Trophoblast cell (in vitro differentiated cells and primary cell): ENCODE measurements at regions not wholly inside any gene's neighbourhood (a gene's known extent, or its start where the extent isn't known, plus 50 kb on each side); places are given as distances from the start of the nearest gene placed in this dataset.

ENCODE experiments used
- DNase-seq, 2 donors: peaks; one replicate each; pipeline ENCODE4 v3.0.0-alpha.2; 2016
- H2AFZ ChIP-seq: 2 replicates; pipeline ENCODE4 v1.6.1; 2013; ENCODE audit warnings: low read length, moderate library complexity, mild to moderate bottlenecking; ENCODE audit not compliant: insufficient read depth, poor library complexity
- H2AK5ac ChIP-seq: 2 replicates; pipeline ENCODE4 v1.6.1; 2013; ENCODE audit warnings: mild to moderate bottlenecking, low read length
- H2BK120ac ChIP-seq: 2 replicates; pipeline ENCODE4 v1.6.1; 2013; ENCODE audit warnings: low read length, mild to moderate bottlenecking, moderate library complexity; ENCODE audit not compliant: insufficient read depth, poor library complexity
- H2BK12ac ChIP-seq: 2 replicates; pipeline ENCODE4 v1.6.1; 2013; ENCODE audit warnings: mild to moderate bottlenecking, low read length, moderate library complexity
- H2BK5ac ChIP-seq: 2 replicates; pipeline ENCODE4 v1.6.1; 2013; ENCODE audit warnings: low read length, low read depth, moderate library complexity, mild to moderate bottlenecking; ENCODE audit not compliant: poor library complexity
- H3K14ac ChIP-seq: 2 replicates; pipeline ENCODE4 v1.6.1; 2013; ENCODE audit warnings: mild to moderate bottlenecking, low read length
- H3K18ac ChIP-seq: 2 replicates; pipeline ENCODE4 v1.6.1; 2013; ENCODE audit warnings: mild to moderate bottlenecking, low read length
- H3K23ac ChIP-seq: 2 replicates; pipeline ENCODE4 v1.6.1; 2013; ENCODE audit warnings: low read length
- H3K27ac ChIP-seq: 2 replicates; pipeline ENCODE4 v1.5.1; 2013; ENCODE audit warnings: low read depth, mild to moderate bottlenecking, inconsistent platforms, low read length, moderate library complexity
- H3K27me3 ChIP-seq: 2 replicates; pipeline ENCODE4 v1.6.1; 2013; ENCODE audit warnings: inconsistent platforms, mild to moderate bottlenecking, low read length, moderate library complexity; ENCODE audit not compliant: insufficient read depth
- H3K36me3 ChIP-seq, 2 experiments: 1 replicate in 1 of 2; 2 replicates in 1 of 2; pipeline ENCODE4 v1.6.1; 2013; ENCODE audit warnings: low read length in 2 of 2, mild to moderate bottlenecking in 2 of 2, moderate library complexity in 1 of 2; ENCODE audit not compliant: insufficient read depth in 2 of 2, control insufficient read depth in 1 of 2
- H3K4ac ChIP-seq: 2 replicates; pipeline ENCODE4 v1.6.1; 2013; ENCODE audit warnings: low read depth, mild to moderate bottlenecking, low read length, moderate library complexity
- H3K4me1 ChIP-seq, 2 experiments: 1 replicate in 1 of 2; 2 replicates in 1 of 2; pipeline ENCODE4 v1.6.1; 2013; ENCODE audit warnings: low read length in 2 of 2, mild to moderate bottlenecking in 2 of 2, moderate library complexity in 1 of 2; ENCODE audit not compliant: insufficient read depth in 2 of 2, control insufficient read depth in 1 of 2
- H3K4me2 ChIP-seq: 2 replicates; pipeline ENCODE4 v1.6.1; 2013; ENCODE audit warnings: inconsistent platforms, mild to moderate bottlenecking, low read length, moderate library complexity
- H3K4me3 ChIP-seq: 2 replicates; pipeline ENCODE4 v1.5.1; 2013; ENCODE audit warnings: mild to moderate bottlenecking, low read depth, low read length, inconsistent platforms
- H3K79me1 ChIP-seq: one replicate; pipeline ENCODE4 v1.6.1; 2013; ENCODE audit warnings: low read length
- H3K79me2 ChIP-seq: 2 replicates; pipeline ENCODE4 v1.6.1; 2013; ENCODE audit warnings: low read length, mild to moderate bottlenecking; ENCODE audit not compliant: control insufficient read depth, insufficient read depth, poor library complexity
- H3K9ac ChIP-seq: 2 replicates; pipeline ENCODE4 v1.6.1; 2013; ENCODE audit warnings: mild to moderate bottlenecking, low read length
- H3K9me3 ChIP-seq: 2 replicates; pipeline ENCODE4 v1.6.1; 2013; ENCODE audit warnings: low read depth, mild to moderate bottlenecking, control low read depth, inconsistent platforms, low read length; ENCODE audit not compliant: insufficient read depth
- H4K12ac ChIP-seq: 2 replicates; pipeline ENCODE4 v1.6.1; 2013; ENCODE audit warnings: low read depth, mild to moderate bottlenecking, low read length, moderate library complexity
- H4K8ac ChIP-seq: 2 replicates; pipeline ENCODE4 v1.6.1; 2013; ENCODE audit warnings: low read depth, mild to moderate bottlenecking, low read length, moderate library complexity
- H4K91ac ChIP-seq: one replicate; pipeline ENCODE4 v1.6.1; 2013; ENCODE audit warnings: low read depth, mild to moderate bottlenecking, low read length, moderate library complexity
- WGBS: extraction: QIAGEN DNeasy Blood & Tissue Kit; methylation state at CpG from one replicate; pipeline ENCODE4 v1.1.7; 2013; ENCODE audit warnings: missing lambda C conversion rate; ENCODE audit not compliant: insufficient read length, insufficient coverage; ENCODE audit errors: extremely low coverage; 5-methylcytosine and 5-hydroxymethylcytosine counted together

DNA sequence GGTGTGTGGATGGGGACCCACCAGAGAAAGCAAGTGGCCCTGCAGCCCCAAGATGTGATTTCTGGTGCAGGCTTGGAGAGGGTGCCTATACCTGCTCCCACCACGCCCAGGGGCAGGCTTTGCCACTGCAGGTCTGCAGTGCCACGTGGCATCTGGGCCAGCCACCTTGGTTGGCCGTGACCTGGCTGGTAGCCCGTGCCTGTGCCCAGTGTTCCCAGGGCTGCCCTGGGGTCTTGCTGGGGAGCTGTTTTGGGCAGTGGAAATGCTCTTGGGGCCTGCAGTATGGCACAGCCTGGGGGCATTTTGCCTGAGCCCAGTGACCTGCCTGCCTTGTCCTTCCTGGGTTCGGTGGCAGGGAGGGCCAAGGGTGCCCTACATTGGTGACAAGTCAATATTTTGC is 203.4 kb downstream of the UBE3A start:
- no peak overlapping the region for H3K4me2 ChIP-seq
- H2BK120ac ChIP-seq = no peak overlapping the region
- no peaks in the 10 kb centered on the region for H3K4me1 ChIP-seq
- H3K36me3 ChIP-seq = no peaks in the 10 kb centered on the region
- H3K9ac ChIP-seq = no peak overlapping the region
- no peak overlapping the region for H4K8ac ChIP-seq
- no peak overlapping the region for H4K12ac ChIP-seq
- H2AFZ ChIP-seq = no peak overlapping the region
- no peak overlapping the region for H3K18ac ChIP-seq
- no peak overlapping the region for H3K14ac ChIP-seq
- no peak overlapping the region for H3K4ac ChIP-seq
- H3K9me3 ChIP-seq = peaks cover 93% of the 10 kb centered on the region
- no peak overlapping the region for H2BK12ac ChIP-seq
- H3K23ac ChIP-seq = no peak overlapping the region
- peak overlapping the region; percentile 9 for H3K4me3 ChIP-seq
- no peak overlapping the region for H2BK5ac ChIP-seq
- WGBS = no CpG with 5 or more reads among the region's 5 CpGs
- H3K79me2 ChIP-seq = no peaks in the 10 kb centered on the region
- H2AK5ac ChIP-seq = no peak overlapping the region
- no peak overlapping the region for H4K91ac ChIP-seq
- no peak overlapping the region for H3K27ac ChIP-seq
- no peaks in the 10 kb centered on the region for H3K27me3 ChIP-seq
- no peaks in the 10 kb centered on the region for H3K79me1 ChIP-seq
- DNase-seq = no peak

DNA sequence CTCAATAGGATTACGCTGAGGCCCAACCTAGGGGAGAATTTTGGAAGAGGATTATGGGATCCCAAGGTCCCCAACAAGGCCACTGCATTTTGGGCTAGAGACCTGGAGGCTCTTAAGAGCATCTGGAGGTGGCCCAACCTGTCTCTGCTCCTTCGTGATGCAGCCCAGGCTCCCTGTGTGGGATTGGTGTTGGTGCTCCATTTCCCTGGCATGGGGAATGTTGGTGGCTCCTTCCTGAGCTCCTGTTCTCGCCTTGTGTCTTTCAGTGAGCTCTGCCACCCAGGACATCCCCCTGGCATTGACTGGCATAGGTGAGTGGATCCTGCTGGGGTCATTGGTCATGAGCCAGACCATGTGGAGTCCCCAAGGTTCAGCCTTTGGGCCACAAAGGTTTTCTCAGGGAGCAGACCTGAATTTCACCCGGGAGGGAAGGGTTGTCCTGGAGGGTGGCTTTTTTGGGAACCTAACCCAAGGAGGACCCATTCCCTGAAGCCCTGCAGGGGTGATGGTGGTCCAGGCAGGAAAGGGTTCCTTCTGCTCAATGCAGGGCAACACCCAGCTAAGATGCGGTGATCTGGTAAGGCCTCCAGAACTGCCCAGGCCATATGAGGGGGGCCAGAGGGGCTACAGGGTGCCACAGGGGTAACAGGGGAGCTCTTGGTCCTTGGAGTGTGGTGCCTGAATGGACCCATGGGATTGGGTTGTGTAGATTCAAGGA is 202.5 kb downstream of the UBE3A start:
- no CpG with 5 or more reads among the region's 5 CpGs for WGBS
- no peak overlapping the region for H3K4me2 ChIP-seq
- no peak overlapping the region for H4K8ac ChIP-seq
- H3K18ac ChIP-seq = no peak overlapping the region
- no peak overlapping the region for H3K4me3 ChIP-seq
- no peak overlapping the region for H2BK12ac ChIP-seq
- H4K12ac ChIP-seq = no peak overlapping the region
- no peak overlapping the region for H3K9ac ChIP-seq
- H3K79me1 ChIP-seq = no peaks in the 10 kb centered on the region
- H3K27ac ChIP-seq = no peak overlapping the region
- H4K91ac ChIP-seq = no peak overlapping the region
- H3K9me3 ChIP-seq = peaks cover 94% of the 10 kb centered on the region
- H3K4me1 ChIP-seq = no peaks in the 10 kb centered on the region
- no peak overlapping the region for H2AK5ac ChIP-seq
- H3K14ac ChIP-seq = no peak overlapping the region
- DNase-seq = no peak
- no peak overlapping the region for H2AFZ ChIP-seq
- H3K23ac ChIP-seq = no peak overlapping the region
- H2BK5ac ChIP-seq = no peak overlapping the region
- no peak overlapping the region for H2BK120ac ChIP-seq
- no peaks in the 10 kb centered on the region for H3K36me3 ChIP-seq
- H3K27me3 ChIP-seq = no peaks in the 10 kb centered on the region
- H3K4ac ChIP-seq = no peak overlapping the region
- H3K79me2 ChIP-seq = no peaks in the 10 kb centered on the region

DNA sequence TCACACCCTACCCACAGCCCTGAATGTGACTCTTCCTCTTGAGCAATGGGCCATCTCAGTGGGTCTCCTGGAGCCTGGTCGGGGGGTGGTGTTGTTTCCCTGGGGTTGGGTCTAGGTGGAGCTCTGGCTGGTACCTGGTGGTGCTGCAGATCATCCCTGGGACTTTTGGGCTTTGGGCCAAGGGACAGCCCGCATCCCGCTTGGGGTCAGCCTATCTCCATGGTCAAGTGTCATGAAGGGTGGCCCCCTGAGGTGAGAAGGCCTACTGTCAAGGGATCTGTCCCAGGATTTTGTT is 202.0 kb downstream of the UBE3A start:
- no peaks in the 10 kb centered on the region for H3K79me1 ChIP-seq
- no peak overlapping the region for H4K91ac ChIP-seq
- no peaks in the 10 kb centered on the region for H3K79me2 ChIP-seq
- no peak overlapping the region for H3K4me2 ChIP-seq
- no peak overlapping the region for H3K23ac ChIP-seq
- H3K4ac ChIP-seq = no peak overlapping the region
- H3K4me3 ChIP-seq = no peak overlapping the region
- H2BK12ac ChIP-seq = no peak overlapping the region
- no peak overlapping the region for H3K9ac ChIP-seq
- WGBS = no CpG with 5 or more reads among the region's 3 CpGs
- H3K9me3 ChIP-seq = peaks cover 93% of the 10 kb centered on the region
- no peak overlapping the region for H2BK5ac ChIP-seq
- no peak overlapping the region for H2BK120ac ChIP-seq
- no peak overlapping the region for H4K12ac ChIP-seq
- H3K14ac ChIP-seq = no peak overlapping the region
- no peak overlapping the region for H3K27ac ChIP-seq
- no peaks in the 10 kb centered on the region for H3K36me3 ChIP-seq
- H3K18ac ChIP-seq = no peak overlapping the region
- no peaks in the 10 kb centered on the region for H3K4me1 ChIP-seq
- no peak overlapping the region for H2AK5ac ChIP-seq
- no peaks in the 10 kb centered on the region for H3K27me3 ChIP-seq
- no peak overlapping the region for H4K8ac ChIP-seq
- no peak for DNase-seq
- H2AFZ ChIP-seq = no peak overlapping the region

DNA sequence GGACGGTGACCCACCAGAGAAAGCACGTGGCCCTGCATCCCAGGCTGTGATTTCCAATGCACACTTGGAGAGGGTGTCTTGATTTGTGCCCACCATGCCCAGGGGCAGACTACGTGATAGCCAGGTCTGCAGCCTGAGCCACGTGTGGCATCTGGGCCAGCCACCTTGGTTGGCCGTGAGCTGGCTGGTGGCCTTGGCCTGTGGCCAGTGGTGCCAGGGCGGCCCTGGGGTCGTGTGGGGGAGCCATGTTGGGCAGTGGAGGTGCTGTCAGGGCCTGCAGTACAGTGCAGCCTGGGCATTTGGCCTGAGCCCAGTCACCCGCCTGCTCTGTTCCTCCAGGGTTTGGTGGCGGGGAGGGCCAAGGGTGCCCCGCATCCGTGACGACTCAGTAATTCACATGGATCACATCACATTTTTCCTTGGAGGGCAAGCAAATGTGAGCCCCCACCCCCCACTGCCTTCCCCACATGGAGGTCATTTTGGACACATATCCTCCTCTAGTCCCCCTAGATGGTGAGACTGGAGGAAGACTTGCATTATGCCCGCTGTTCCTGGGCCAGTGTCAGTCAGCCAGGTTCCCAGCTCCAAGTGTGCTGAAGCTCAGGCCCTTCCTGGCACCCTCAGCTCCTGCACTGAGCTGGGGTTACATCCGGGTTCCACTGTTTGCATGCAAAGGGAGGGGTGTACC is 201.4 kb downstream of the UBE3A start:
- Histone ChIP-seq H3K27ac (no peak overlapping the region), H3K23ac (no peak overlapping the region), H3K4me2 (no peak overlapping the region), H2AFZ (no peak overlapping the region), H3K4ac (no peak overlapping the region), H2BK5ac (no peak overlapping the region), H3K14ac (no peak overlapping the region), H3K9me3 (peaks cover 93% of the 10 kb centered on the region), H2BK12ac (no peak overlapping the region), H2AK5ac (no peak overlapping the region), H3K9ac (no peak overlapping the region), H4K12ac (no peak overlapping the region), H3K4me3 (no peak overlapping the region), H3K4me1 (no peaks in the 10 kb centered on the region), H3K36me3 (no peaks in the 10 kb centered on the region), H4K91ac (no peak overlapping the region), H3K27me3 (no peaks in the 10 kb centered on the region), H3K18ac (no peak overlapping the region), H3K79me2 (no peaks in the 10 kb centered on the region), H3K79me1 (no peaks in the 10 kb centered on the region), H4K8ac (no peak overlapping the region), H2BK120ac (no peak overlapping the region)
- WGBS = no CpG with 5 or more reads among the region's 14 CpGs
- no peak for DNase-seq
